ENCODE measurements at regions not wholly inside any gene's neighbourhood (a gene's known extent, or its start where the extent isn't known, plus 50 kb on each side); places are given as distances from the start of the nearest gene placed in this dataset.

- no peak for TF ChIP-seq CSDC2 (CRISPR knock-in tag; IDR thresholded peaks at IDR 0.05)
- TF ChIP-seq ZNF565 (CRISPR knock-in tag; conservative IDR thresholded peaks at IDR 0.05; ENCODE audit: low read depth): no peak
- no peak for TF ChIP-seq ZNF70 (CRISPR knock-in tag; IDR thresholded peaks at IDR 0.05)
- TF ChIP-seq, protein P1, sequence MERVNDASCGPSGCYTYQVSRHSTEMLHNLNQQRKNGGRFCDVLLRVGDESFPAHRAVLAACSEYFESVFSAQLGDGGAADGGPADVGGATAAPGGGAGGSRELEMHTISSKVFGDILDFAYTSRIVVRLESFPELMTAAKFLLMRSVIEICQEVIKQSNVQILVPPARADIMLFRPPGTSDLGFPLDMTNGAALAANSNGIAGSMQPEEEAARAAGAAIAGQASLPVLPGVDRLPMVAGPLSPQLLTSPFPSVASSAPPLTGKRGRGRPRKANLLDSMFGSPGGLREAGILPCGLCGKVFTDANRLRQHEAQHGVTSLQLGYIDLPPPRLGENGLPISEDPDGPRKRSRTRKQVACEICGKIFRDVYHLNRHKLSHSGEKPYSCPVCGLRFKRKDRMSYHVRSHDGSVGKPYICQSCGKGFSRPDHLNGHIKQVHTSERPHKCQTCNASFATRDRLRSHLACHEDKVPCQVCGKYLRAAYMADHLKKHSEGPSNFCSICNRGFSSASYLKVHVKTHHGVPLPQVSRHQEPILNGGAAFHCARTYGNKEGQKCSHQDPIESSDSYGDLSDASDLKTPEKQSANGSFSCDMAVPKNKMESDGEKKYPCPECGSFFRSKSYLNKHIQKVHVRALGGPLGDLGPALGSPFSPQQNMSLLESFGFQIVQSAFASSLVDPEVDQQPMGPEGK (CRISPR knock-in tag; IDR thresholded peaks at IDR 0.05; ENCODE audit: borderline replicate concordance): no peak
- TF ChIP-seq RARB (CRISPR knock-in tag; IDR thresholded peaks at IDR 0.05): no peak
- TF ChIP-seq ARNTL (CRISPR knock-in tag; IDR thresholded peaks at IDR 0.05; ENCODE audit: borderline replicate concordance, low read depth): no peak
- TF ChIP-seq ZFP3 (CRISPR knock-in tag; IDR thresholded peaks at IDR 0.05): no peak
- no peak for TF ChIP-seq CREB5 (CRISPR knock-in tag; IDR thresholded peaks at IDR 0.05; ENCODE audit: low read depth)
- TF ChIP-seq ISL1 (CRISPR knock-in tag; IDR thresholded peaks at IDR 0.05): no peak
- TF ChIP-seq PPARA (CRISPR knock-in tag; IDR thresholded peaks at IDR 0.05; ENCODE audit: borderline replicate concordance): no peak
- TF ChIP-seq ZFP30 (CRISPR knock-in tag; IDR thresholded peaks at IDR 0.05): no peak
- TF ChIP-seq, protein P2, sequence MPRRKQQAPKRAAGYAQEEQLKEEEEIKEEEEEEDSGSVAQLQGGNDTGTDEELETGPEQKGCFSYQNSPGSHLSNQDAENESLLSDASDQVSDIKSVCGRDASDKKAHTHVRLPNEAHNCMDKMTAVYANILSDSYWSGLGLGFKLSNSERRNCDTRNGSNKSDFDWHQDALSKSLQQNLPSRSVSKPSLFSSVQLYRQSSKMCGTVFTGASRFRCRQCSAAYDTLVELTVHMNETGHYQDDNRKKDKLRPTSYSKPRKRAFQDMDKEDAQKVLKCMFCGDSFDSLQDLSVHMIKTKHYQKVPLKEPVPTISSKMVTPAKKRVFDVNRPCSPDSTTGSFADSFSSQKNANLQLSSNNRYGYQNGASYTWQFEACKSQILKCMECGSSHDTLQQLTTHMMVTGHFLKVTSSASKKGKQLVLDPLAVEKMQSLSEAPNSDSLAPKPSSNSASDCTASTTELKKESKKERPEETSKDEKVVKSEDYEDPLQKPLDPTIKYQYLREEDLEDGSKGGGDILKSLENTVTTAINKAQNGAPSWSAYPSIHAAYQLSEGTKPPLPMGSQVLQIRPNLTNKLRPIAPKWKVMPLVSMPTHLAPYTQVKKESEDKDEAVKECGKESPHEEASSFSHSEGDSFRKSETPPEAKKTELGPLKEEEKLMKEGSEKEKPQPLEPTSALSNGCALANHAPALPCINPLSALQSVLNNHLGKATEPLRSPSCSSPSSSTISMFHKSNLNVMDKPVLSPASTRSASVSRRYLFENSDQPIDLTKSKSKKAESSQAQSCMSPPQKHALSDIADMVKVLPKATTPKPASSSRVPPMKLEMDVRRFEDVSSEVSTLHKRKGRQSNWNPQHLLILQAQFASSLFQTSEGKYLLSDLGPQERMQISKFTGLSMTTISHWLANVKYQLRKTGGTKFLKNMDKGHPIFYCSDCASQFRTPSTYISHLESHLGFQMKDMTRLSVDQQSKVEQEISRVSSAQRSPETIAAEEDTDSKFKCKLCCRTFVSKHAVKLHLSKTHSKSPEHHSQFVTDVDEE (CRISPR knock-in tag; IDR thresholded peaks at IDR 0.05): no peak
Observed at GRCh38 chr22:22318723-22319465, 74.3 kb downstream of the VPREB1 start.
